Lower lobe of right lung (tissue), 2 donors: ENCODE measurements at regions not wholly inside any gene's neighbourhood (a gene's known extent, or its start where the extent isn't known, plus 50 kb on each side); places are given as distances from the start of the nearest gene placed in this dataset.

Source experiments
- ATAC-seq, 2 donors: fragments of 200-7000 bp; cut with Tn5 transposase; one replicate each; pipeline ENCODE4 v1.9.1; 2020 to 2022; ENCODE audit warnings: mild to moderate bottlenecking in 2 of 2, moderate library complexity in 2 of 2
- DNase-seq: peaks from one replicate; pipeline ENCODE4 v3.0.0-alpha.2; 2020
- H3K27ac ChIP-seq: fragments of 200-600 bp; one replicate; pipeline ENCODE4 v1.8.0; 2022
- H3K27me3 ChIP-seq: fragments of 200-600 bp; one replicate; pipeline ENCODE4 v1.8.0; 2022; ENCODE audit warnings: low read depth
- H3K36me3 ChIP-seq: fragments of 200-600 bp; one replicate; pipeline ENCODE4 v1.8.0; 2022; ENCODE audit warnings: mild to moderate bottlenecking
- H3K4me1 ChIP-seq: fragments of 200-600 bp; one replicate; pipeline ENCODE4 v1.8.0; 2022
- H3K4me3 ChIP-seq: fragments of 200-600 bp; one replicate; pipeline ENCODE4 v1.8.0; 2022; ENCODE audit warnings: mild to moderate bottlenecking
- H3K9me3 ChIP-seq: fragments of 200-600 bp; one replicate; pipeline ENCODE4 v1.8.0; 2022
- CTCF ChIP-seq: fragments of 200-600 bp; IDR thresholded peaks from one replicate; pipeline ENCODE4 v1.8.0; 2022; ENCODE audit warnings: antibody characterized with exemption, mild to moderate bottlenecking
- intact Hi-C: fragments of 100-400 bp; cut with DNase I; formaldehyde crosslinking; loops from one replicate; pipeline ENCODE4 v1.11.0; 2022
- donor health status: DM: no; HTN: yes; CAD: no; lungs with severe emphysema.

- no peak overlapping the region for H3K4me3 ChIP-seq
- no peak for ATAC-seq
Measured at GRCh38 chr3:127107002-127107401, 85.9 kb upstream of the PRR23E start.

DNA sequence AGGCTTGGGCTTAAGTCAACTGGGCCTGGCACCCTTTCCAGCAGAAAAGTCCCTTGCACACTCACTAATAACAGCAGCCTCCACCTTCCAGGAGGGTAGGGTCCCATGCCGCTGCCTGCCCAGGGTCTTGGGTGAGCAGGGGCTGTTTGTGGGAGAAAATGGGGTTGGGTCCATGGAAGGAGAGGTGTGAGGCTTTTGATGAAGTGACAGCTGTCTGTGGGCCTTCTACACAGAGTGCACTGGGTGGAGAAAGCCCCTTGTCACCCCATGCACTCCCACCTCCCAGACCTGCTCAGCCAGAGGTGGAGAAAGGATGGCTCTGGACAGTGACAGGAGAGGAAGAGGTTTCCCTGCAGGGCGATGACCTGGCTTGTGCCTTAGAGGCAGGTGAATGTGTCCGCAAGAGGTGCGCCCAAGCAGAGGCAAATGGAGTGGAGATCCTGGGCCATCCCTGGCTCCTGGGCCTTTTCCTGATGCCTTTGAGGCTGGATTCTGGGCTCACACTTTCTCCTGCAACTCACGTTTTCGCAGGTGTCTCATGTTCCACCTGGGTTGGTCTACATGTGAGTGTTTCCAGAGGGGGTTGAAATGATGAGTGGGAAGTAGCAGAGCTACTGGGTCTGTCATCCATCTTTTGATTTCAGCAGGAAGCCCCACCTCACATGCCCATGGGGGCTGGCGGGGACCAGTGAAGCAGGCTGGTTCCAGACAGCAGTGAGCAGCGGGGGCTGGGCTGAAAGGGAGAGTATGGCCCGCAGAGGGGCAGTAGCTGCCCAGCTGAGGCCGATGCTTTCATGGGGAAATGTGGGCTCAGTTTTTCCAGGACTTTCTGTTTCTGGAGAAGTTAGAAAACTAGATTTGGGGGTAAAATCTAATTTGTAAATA is 85.2 kb upstream of the PRR23E start:
- Histone ChIP-seq H3K4me3 (no peak overlapping the region), H3K36me3 (no peaks in the 10 kb centered on the region), H3K27ac (no peak overlapping the region), H3K27me3 (no peaks in the 10 kb centered on the region), H3K4me1 (no peaks in the 10 kb centered on the region), H3K9me3 (peaks cover 12% of the 10 kb centered on the region)
- intact Hi-C loops: no loop called here
- TF ChIP-seq CTCF: no peak
- ATAC-seq: no peak
- no peak for DNase-seq

More at GRCh38 chr3:127107002-127107401, 85.9 kb upstream of the PRR23E start:
- Histone ChIP-seq H3K27me3 (no peaks in the 10 kb centered on the region), H3K9me3 (peaks cover 5% of the 10 kb centered on the region), H3K36me3 (no peaks in the 10 kb centered on the region), H3K4me1 (no peaks in the 10 kb centered on the region), H3K27ac (no peak overlapping the region)
- DNase-seq: no peak
- TF ChIP-seq CTCF: no peak
- intact Hi-C loops: no loop called here

- no peak for TF ChIP-seq CTCF
- ATAC-seq: no peak
- intact Hi-C loops: no loop called here
Measured at GRCh38 chr3:127108796-127109195, 84.1 kb upstream of the PRR23E start.

GRCh38 chr3:127110982-127111693 is 81.8 kb upstream of the PRR23E start:
- intact Hi-C loops: no loop called here
- TF ChIP-seq CTCF: no peak

More at GRCh38 chr3:127108796-127109195, 84.1 kb upstream of the PRR23E start:
- H3K27ac ChIP-seq: no peak overlapping the region
- no peak for DNase-seq
- no peaks in the 10 kb centered on the region for H3K27me3 ChIP-seq
- H3K9me3 ChIP-seq: peaks cover 17% of the 10 kb centered on the region
- no peaks in the 10 kb centered on the region for H3K4me1 ChIP-seq
- H3K4me3 ChIP-seq: no peak overlapping the region
- H3K36me3 ChIP-seq: no peaks in the 10 kb centered on the region

GRCh38 chr3:127112796-127113570 is 79.9 kb upstream of the PRR23E start:
- no peak for TF ChIP-seq CTCF

More at GRCh38 chr3:127110982-127111693, 81.8 kb upstream of the PRR23E start:
- H3K36me3 ChIP-seq: no peaks in the 10 kb centered on the region
- H3K27me3 ChIP-seq: no peaks in the 10 kb centered on the region
- H3K27ac ChIP-seq: no peak overlapping the region
- ATAC-seq (no peak), DNase-seq (no peak)
- peaks cover 17% of the 10 kb centered on the region for H3K9me3 ChIP-seq
- no peaks in the 10 kb centered on the region for H3K4me1 ChIP-seq
- H3K4me3 ChIP-seq: no peak overlapping the region

More at GRCh38 chr3:127112796-127113570, 79.9 kb upstream of the PRR23E start:
- no peaks in the 10 kb centered on the region for H3K27me3 ChIP-seq
- H3K4me1 ChIP-seq: no peaks in the 10 kb centered on the region
- intact Hi-C loops: no loop called here
- ATAC-seq (no peak), DNase-seq (no peak)
- H3K4me3 ChIP-seq: no peak overlapping the region
- H3K27ac ChIP-seq: no peak overlapping the region
- H3K9me3 ChIP-seq: peaks cover 17% of the 10 kb centered on the region
- H3K36me3 ChIP-seq: no peaks in the 10 kb centered on the region
